AG04450 (cell line): ENCODE measurements at regions not wholly inside any gene's neighbourhood (a gene's known extent, or its start where the extent isn't known, plus 50 kb on each side); places are given as distances from the start of the nearest gene placed in this dataset.

Experiments
- CTCF ChIA-PET: fragments of 300-600, 350-600 bp; formaldehyde crosslinking; extraction: SDS; loops from one replicate; lab custom pipeline; 2022; ENCODE audit warnings: antibody characterized with exemption, inconsistent platforms; lab: Charles Lee
- POLR2A ChIA-PET: fragments of 350-600 bp; formaldehyde crosslinking; extraction: SDS; loops from one replicate; lab custom pipeline; 2021; ENCODE audit warnings: antibody characterized with exemption, inconsistent platforms; lab: Yijun Ruan, JAX
- DNase-seq: peaks from one replicate; pipeline ENCODE4 v3.0.0-alpha.2; 2011; ENCODE audit warnings: low read depth, low spot score
- H3K27ac ChIP-seq: one replicate; pipeline ENCODE4 v1.5.1; 2012; ENCODE audit warnings: low read depth, low read length, control low read depth
- H3K27me3 ChIP-seq: one replicate; pipeline ENCODE4 v1.6.0; 2012; ENCODE audit warnings: low read length; ENCODE audit not compliant: control insufficient read depth, insufficient read depth
- H3K4me3 ChIP-seq: 2 replicates; pipeline ENCODE4 v1.5.1; 2011; ENCODE audit warnings: mild to moderate bottlenecking, low read depth, low read length, control low read depth
- H3K9me3 ChIP-seq: 2 replicates; pipeline ENCODE4 v1.5.1; 2012; ENCODE audit warnings: low read length; ENCODE audit not compliant: control insufficient read depth, insufficient read depth
- CTCF ChIP-seq: IDR thresholded peaks from 2 replicates; pipeline ENCODE4 v1.5.1; 2011; ENCODE audit warnings: low read depth, low read length, control low read depth, inconsistent platforms

DNA sequence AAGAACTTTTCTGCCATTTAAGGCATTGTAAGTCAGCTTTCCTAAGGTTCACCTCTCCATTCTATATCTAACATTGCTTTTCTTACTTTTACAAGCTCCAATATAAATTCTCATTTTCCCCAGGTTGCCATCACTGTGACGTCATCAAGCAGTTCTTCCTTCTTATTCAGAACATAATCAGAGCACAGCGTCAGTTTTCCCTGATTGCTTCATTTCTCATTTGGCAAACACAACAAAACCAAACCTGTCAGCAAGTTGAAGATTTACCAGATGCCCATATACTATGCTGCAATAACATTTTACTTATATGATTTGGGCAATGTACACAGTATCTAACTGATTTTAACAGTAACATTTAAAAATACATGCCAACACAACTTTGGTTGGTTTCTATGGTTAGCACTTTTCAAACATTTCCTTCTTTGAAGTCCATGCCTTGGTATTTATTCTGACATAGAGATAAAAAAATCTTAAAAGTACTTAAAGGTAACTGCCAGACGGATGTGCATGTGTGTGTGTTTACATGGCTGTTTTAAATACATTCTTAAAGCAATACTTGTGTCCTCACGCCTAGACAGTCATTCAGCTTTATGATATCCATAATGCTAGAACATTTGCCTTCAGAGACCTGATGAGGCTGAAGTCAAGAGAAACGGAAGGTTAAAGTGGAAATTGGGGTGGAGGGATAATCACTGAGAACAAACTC, 264.0 kb downstream of the KLF12 start:
- no peak for TF ChIP-seq CTCF
- no peaks in the 10 kb centered on the region for H3K9me3 ChIP-seq
- ChIA-PET POLR2A (interaction anchor here (0.6 to 1.4 kb wide), 4 partner anchors 19 to 1283 kb away, joined by 3 to 6 read pairs (median 3); no protein-coding TSS in a partner anchor), CTCF (interaction anchor here (1.3 kb wide), 1 partner anchor 20 kb away, joined by 7 read pairs; no protein-coding TSS in a partner anchor)
- no peaks in the 10 kb centered on the region for H3K27me3 ChIP-seq
- no peak for DNase-seq
- peak overlapping the region; percentile 59; the same call in 1 of the 2 replicates for H3K4me3 ChIP-seq
- H3K27ac ChIP-seq: peak overlapping the region; percentile 92

DNA sequence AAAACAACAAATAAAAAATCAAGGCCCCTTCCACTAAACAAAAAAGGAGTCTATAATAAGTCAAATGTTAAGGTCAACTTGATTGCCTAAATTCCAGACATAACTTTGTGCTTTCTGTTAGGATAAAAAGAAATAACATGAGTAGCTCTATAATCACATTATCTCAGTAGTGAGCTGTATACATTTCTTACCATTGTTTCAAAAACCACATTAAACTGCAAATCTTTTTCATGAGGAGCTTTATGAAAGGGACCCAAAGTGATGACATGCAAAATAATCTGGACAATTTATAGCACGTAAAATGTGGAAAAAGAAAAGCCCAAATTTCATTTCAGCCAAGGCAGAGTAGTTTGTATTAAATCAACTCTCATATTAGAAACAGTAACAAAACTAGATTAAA, 269.2 kb downstream of the KLF12 start:
- ChIA-PET CTCF (no interaction called here), POLR2A (no interaction called here)
- Histone ChIP-seq H3K9me3 (no peaks in the 10 kb centered on the region), H3K4me3 (no peak overlapping the region), H3K27ac (no peak overlapping the region), H3K27me3 (no peaks in the 10 kb centered on the region)
- no peak for DNase-seq
- TF ChIP-seq CTCF: no peak

GRCh38 chr13:73861136-73861535, 273.1 kb downstream of the KLF12 start:
- no peak for TF ChIP-seq CTCF
- DNase-seq: no peak
- Histone ChIP-seq H3K4me3 (no peak overlapping the region), H3K27me3 (no peaks in the 10 kb centered on the region), H3K27ac (no peak overlapping the region), H3K9me3 (no peaks in the 10 kb centered on the region)
- CTCF ChIA-PET: no interaction called here
- POLR2A ChIA-PET: no interaction called here

DNA sequence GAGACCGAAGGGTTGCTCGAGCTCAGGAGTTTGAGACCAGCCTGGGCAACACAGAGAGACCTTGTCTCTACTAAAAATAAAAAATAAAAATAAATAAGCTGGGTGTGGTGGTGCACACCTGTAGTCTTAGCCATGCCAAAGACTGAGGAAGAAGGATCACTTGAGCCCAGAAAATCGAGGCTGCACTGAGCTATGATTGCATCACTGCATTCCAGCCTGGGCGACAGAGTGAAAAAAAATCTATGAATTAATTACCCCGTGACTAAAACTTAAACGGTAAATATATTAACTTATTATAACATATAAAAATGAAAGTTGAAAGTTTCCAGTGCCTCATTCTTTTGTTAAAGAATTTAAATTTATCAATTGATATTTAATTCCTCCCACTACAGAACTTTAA, 273.7 kb downstream of the KLF12 start:
- no peak overlapping the region for H3K27ac ChIP-seq
- POLR2A ChIA-PET: no interaction called here
- H3K27me3 ChIP-seq: no peaks in the 10 kb centered on the region
- H3K9me3 ChIP-seq: no peaks in the 10 kb centered on the region
- DNase-seq: no peak
- no peak for TF ChIP-seq CTCF
- CTCF ChIA-PET: interaction anchor here (0.9 kb wide), 1 partner anchor 12 kb away, joined by 3 read pairs; no protein-coding TSS in a partner anchor
- no peak overlapping the region for H3K4me3 ChIP-seq

DNA sequence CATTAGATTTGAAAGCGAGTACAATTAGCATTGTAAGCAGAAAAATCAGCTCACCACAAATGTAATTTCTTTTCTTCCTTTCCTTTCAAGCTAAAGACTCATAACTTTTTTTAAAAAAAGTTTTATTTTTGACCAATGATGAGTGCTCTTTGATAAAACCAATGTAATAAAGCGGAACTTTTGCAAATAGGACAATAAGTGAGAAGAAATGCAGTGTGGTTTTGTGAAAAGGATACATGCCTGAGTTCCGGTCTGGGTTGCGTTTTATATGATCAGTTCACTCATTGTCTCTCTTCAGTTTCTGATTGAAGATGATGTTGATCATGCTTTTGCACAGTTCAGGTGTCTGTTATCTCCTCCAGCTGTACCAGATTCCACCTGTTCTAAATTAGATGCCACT, 274.4 kb downstream of the KLF12 start:
- no peak overlapping the region for H3K4me3 ChIP-seq
- H3K27ac ChIP-seq: no peak overlapping the region
- CTCF ChIA-PET: interaction anchor here (0.9 kb wide), 1 partner anchor 11 kb away, joined by 3 read pairs; no protein-coding TSS in a partner anchor
- H3K27me3 ChIP-seq: no peaks in the 10 kb centered on the region
- no peak for DNase-seq
- no peak for TF ChIP-seq CTCF
- H3K9me3 ChIP-seq: no peaks in the 10 kb centered on the region
- POLR2A ChIA-PET: no interaction called here
